NT2/D1 (cell line): ENCODE measurements at regions not wholly inside any gene's neighbourhood (a gene's known extent, or its start where the extent isn't known, plus 50 kb on each side); places are given as distances from the start of the nearest gene placed in this dataset.

Experiments used
- DNase-seq: peaks from one replicate; pipeline ENCODE4 v3.0.0-alpha.2; 2011; ENCODE audit warnings: low read depth, low spot score
- H3K27me3 ChIP-seq: 2 replicates; pipeline ENCODE4 v1.6.0; 2011; ENCODE audit warnings: mild to moderate bottlenecking; ENCODE audit not compliant: insufficient read length, insufficient read depth
- H3K36me3 ChIP-seq: 2 replicates; pipeline ENCODE4 v1.6.1; 2011; ENCODE audit warnings: mild to moderate bottlenecking, low read length, mixed read lengths; ENCODE audit not compliant: insufficient read depth, insufficient read length
- H3K4me1 ChIP-seq: 2 replicates; pipeline ENCODE4 v1.5.1; 2011; ENCODE audit not compliant: insufficient read depth, insufficient read length
- H3K4me3 ChIP-seq: 2 replicates; pipeline ENCODE4 v1.5.1; 2011; ENCODE audit warnings: low read depth; ENCODE audit not compliant: insufficient read length
- H3K9ac ChIP-seq: 2 replicates; pipeline ENCODE4 v1.6.0; 2011; ENCODE audit warnings: low read depth; ENCODE audit not compliant: insufficient read length
- H3K9me3 ChIP-seq: 2 replicates; pipeline ENCODE4 v1.5.1; 2011; ENCODE audit warnings: mild to moderate bottlenecking, low read length; ENCODE audit not compliant: insufficient read depth
- SUZ12 ChIP-seq: IDR thresholded peaks from 2 replicates; pipeline ENCODE4 v1.6.1; 2011; ENCODE audit not compliant: insufficient read length, insufficient read depth; ENCODE audit errors: extremely low read depth
- YY1 ChIP-seq: IDR thresholded peaks from 2 replicates; pipeline ENCODE4 v1.6.1; 2011; ENCODE audit not compliant: insufficient read length, insufficient read depth
- ZNF274 ChIP-seq: IDR thresholded peaks from 2 replicates; pipeline ENCODE4 v1.6.1; 2011; ENCODE audit warnings: mild to moderate bottlenecking, low read depth, low read length

DNA sequence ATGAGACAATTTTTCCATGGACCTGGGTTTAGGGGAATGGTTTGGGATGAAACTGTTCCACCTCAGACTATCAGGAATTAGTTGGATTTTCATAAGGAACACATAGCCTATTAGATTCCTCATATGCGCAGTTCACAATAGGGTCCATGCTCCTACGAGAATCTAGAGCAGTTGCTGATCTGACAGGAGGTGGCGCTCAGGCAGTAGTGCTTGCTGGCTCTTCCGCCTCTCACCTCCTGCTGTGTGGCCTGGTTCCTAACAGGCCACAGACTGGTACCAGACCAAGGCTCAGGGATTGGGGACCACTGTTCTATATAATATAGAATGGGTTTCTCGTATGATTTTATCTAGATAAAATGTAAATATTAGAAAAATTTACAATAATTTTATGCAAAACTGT is 338.7 kb downstream of the CPS1 start:
- Histone ChIP-seq H3K36me3 (no peaks in the 10 kb centered on the region), H3K9ac (no peak overlapping the region), H3K4me1 (no peaks in the 10 kb centered on the region), H3K4me3 (no peak overlapping the region), H3K9me3 (no peaks in the 10 kb centered on the region), H3K27me3 (no peaks in the 10 kb centered on the region)
- TF ChIP-seq YY1 = no peak
- DNase-seq = no peak

DNA sequence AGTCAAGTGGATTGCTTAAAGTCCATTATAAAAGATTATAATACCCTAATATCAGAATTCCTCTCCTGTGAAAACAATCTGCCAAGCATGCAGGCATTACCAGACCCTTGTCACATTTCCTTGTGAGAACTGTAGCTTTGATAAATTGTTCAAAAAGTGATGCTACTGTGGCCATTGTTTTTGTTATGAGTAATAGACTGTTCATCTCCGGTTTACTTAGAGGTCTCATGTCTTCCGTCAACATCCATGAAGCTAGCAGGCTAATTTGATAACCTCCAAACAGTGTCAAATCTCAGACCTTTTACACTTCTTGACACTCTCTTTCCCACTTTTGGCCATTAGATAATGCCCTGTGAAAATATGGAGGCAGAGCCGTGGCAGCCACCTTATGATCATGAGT is 342.7 kb downstream of the CPS1 start:
- TF ChIP-seq YY1 (no peak), SUZ12 (no peak), ZNF274 (no peak)
- Histone ChIP-seq H3K4me3 (no peak overlapping the region), H3K4me1 (no peaks in the 10 kb centered on the region), H3K27me3 (no peaks in the 10 kb centered on the region), H3K36me3 (no peaks in the 10 kb centered on the region), H3K9ac (no peak overlapping the region), H3K9me3 (no peaks in the 10 kb centered on the region)
- no peak for DNase-seq

DNA sequence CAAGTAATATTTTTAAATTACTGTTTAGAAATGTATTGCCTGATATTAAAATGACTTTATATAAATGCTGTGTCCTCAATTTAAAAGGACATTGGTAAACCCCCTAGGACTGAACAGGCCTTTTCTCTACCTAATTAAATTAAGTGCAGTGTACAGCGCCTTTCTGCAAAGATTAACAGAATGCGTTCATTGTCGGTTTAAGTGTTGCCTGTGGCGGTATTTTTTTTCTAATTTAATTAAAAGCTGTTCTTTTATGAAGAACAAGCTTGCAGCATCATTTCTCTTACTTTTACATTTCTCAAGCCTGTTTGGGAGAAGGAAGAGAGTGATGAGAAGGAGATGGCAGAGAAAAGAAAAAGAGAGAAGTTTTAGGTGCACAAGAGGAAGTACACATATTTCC is 344.9 kb downstream of the CPS1 start:
- TF ChIP-seq YY1 = no peak
- no peak for TF ChIP-seq SUZ12
- TF ChIP-seq ZNF274 = no peak
- H3K4me1 ChIP-seq = no peaks in the 10 kb centered on the region
- no peak overlapping the region for H3K4me3 ChIP-seq
- H3K36me3 ChIP-seq = no peaks in the 10 kb centered on the region
- DNase-seq = no peak
- no peaks in the 10 kb centered on the region for H3K27me3 ChIP-seq
- H3K9me3 ChIP-seq = no peaks in the 10 kb centered on the region
- H3K9ac ChIP-seq = no peak overlapping the region

DNA sequence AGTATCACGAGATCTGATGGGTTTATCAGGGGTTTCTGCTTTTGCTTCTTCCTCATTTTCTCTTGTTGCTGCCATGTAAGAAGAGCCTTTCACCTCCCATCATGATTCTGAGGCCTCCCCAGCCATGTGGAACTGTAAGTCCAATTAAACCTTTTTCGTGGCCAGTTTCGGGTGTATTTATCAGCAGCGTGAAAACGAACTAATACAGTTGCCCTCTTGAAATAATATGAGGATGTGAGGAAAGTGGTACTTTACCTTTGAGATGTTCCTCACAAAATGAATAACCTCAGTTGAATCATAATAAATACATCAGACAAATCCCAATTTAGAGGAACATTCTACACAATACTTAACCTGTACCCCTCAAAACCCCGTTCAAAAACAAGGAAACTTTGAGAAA is 356.4 kb downstream of the CPS1 start:
- H3K4me1 ChIP-seq = no peaks in the 10 kb centered on the region
- no peak for DNase-seq
- no peak for TF ChIP-seq YY1
- TF ChIP-seq ZNF274 = no peak
- no peak for TF ChIP-seq SUZ12
- H3K9me3 ChIP-seq = no peaks in the 10 kb centered on the region
- H3K27me3 ChIP-seq = no peaks in the 10 kb centered on the region
- H3K9ac ChIP-seq = no peak overlapping the region
- no peaks in the 10 kb centered on the region for H3K36me3 ChIP-seq
- no peak overlapping the region for H3K4me3 ChIP-seq

- H3K27me3 ChIP-seq = no peaks in the 10 kb centered on the region
- no peaks in the 10 kb centered on the region for H3K4me1 ChIP-seq
- H3K9ac ChIP-seq = no peak overlapping the region
- no peak for DNase-seq
- TF ChIP-seq SUZ12 (no peak), ZNF274 (no peak), YY1 (no peak)
- no peak overlapping the region for H3K4me3 ChIP-seq
- no peaks in the 10 kb centered on the region for H3K36me3 ChIP-seq
- no peaks in the 10 kb centered on the region for H3K9me3 ChIP-seq
These were observed 357.1 kb downstream of the CPS1 start for GRCh38 chr2:210913461-210913860.

DNA sequence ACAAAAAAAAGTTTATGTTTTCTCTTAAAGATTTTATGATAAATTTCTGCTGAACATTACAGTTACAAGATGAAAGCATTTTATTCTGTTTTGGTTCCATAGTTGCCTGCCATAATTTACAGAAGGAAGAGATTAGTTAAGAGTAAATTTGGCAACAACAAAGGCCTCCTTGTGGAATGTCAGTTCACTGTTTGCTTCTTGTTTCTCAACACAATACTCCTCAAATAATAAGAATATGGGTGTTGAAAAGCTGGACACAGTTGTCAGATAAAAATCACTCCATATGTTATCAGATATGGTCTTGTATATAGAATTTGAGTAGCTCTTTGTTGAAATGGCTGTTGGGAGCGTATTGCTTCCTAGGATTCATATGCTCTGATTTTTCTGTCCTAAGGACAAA is 359.5 kb downstream of the CPS1 start:
- Histone ChIP-seq H3K9ac (no peak overlapping the region), H3K9me3 (no peaks in the 10 kb centered on the region), H3K4me3 (no peak overlapping the region), H3K27me3 (no peaks in the 10 kb centered on the region), H3K36me3 (no peaks in the 10 kb centered on the region), H3K4me1 (no peaks in the 10 kb centered on the region)
- TF ChIP-seq ZNF274 (no peak), SUZ12 (no peak), YY1 (no peak)
- no peak for DNase-seq

GRCh38 chr2:210917465-210917864 is 361.1 kb downstream of the CPS1 start:
- Histone ChIP-seq H3K27me3 (no peaks in the 10 kb centered on the region), H3K4me3 (no peak overlapping the region), H3K36me3 (no peaks in the 10 kb centered on the region), H3K4me1 (no peaks in the 10 kb centered on the region), H3K9ac (no peak overlapping the region), H3K9me3 (no peaks in the 10 kb centered on the region)
- no peak for DNase-seq
- TF ChIP-seq SUZ12 (no peak), ZNF274 (no peak), YY1 (no peak)

DNA sequence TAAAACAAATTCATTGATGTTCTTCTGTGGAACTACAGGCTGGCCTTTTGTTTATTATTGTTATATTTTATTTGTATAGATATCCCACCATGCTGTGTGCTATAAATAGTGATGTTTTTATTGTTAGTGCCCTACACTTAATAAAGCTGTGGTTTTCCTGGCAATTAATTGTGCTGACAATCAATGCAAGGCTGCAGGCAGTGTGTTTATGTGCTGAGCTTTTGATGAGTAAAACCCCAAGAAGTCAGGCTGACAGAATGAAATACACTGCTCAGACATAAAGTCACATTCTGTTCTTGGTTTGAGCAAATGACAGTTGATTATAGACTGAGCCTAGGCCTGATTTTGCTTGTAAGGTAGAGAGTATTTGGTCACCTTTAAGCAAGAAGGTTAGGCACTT is 362.7 kb downstream of the CPS1 start:
- H3K4me1 ChIP-seq = no peaks in the 10 kb centered on the region
- DNase-seq = no peak
- no peak overlapping the region for H3K4me3 ChIP-seq
- no peak overlapping the region for H3K9ac ChIP-seq
- no peaks in the 10 kb centered on the region for H3K36me3 ChIP-seq
- H3K9me3 ChIP-seq = no peaks in the 10 kb centered on the region
- no peak for TF ChIP-seq YY1
- no peak for TF ChIP-seq ZNF274
- TF ChIP-seq SUZ12 = no peak
- no peaks in the 10 kb centered on the region for H3K27me3 ChIP-seq
